ENCODE measurements at regions not wholly inside any gene's neighbourhood (a gene's known extent, or its start where the extent isn't known, plus 50 kb on each side); places are given as distances from the start of the nearest gene placed in this dataset.
A peak's percentile ranks its signal among the peaks of the same experiment; 100 is the strongest.

DNA sequence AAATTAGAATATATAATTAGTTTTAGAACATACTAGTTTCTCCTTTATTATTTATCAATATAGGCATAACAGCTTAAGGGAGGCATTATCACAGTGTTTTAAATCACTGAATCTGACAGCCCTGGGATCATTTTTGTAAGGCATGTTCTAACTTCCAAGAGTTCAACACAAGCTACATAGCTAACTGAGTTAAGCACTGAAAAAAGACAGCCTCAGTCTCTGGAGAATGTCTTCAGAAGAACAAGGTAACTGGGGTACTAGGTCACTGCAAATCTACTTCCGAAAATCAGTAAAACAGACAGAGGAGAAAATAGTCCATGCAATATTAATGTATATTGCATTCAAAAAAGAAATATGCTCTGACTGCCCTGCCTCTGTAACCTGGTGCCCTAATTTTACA, 502.1 kb downstream of the RFC3 start:
- no peaks in the 10 kb centered on the region for H3K9me3 ChIP-seq
- no peak for DNase-seq
- intact Hi-C loops (cut with DNase I): no loop called here
- FAIRE-seq: no peak
- no peak overlapping the region for H3K4me3 ChIP-seq
- no peaks in the 10 kb centered on the region for H3K27me3 ChIP-seq
- no peaks in the 10 kb centered on the region for H3K36me3 ChIP-seq
- no peak for ATAC-seq
- no peak overlapping the region for H3K27ac ChIP-seq
- TF ChIP-seq, protein P1, sequence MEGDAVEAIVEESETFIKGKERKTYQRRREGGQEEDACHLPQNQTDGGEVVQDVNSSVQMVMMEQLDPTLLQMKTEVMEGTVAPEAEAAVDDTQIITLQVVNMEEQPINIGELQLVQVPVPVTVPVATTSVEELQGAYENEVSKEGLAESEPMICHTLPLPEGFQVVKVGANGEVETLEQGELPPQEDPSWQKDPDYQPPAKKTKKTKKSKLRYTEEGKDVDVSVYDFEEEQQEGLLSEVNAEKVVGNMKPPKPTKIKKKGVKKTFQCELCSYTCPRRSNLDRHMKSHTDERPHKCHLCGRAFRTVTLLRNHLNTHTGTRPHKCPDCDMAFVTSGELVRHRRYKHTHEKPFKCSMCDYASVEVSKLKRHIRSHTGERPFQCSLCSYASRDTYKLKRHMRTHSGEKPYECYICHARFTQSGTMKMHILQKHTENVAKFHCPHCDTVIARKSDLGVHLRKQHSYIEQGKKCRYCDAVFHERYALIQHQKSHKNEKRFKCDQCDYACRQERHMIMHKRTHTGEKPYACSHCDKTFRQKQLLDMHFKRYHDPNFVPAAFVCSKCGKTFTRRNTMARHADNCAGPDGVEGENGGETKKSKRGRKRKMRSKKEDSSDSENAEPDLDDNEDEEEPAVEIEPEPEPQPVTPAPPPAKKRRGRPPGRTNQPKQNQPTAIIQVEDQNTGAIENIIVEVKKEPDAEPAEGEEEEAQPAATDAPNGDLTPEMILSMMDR (IDR thresholded peaks at IDR 0.05): no peak
- WGBS, 2 donors: 80 to 93% methylated on average over 1 of the region's 1 CpG
- peaks cover 0 to 3% (median 0%) of the 10 kb centered on the region in 3 donors for H3K4me1 ChIP-seq

DNA sequence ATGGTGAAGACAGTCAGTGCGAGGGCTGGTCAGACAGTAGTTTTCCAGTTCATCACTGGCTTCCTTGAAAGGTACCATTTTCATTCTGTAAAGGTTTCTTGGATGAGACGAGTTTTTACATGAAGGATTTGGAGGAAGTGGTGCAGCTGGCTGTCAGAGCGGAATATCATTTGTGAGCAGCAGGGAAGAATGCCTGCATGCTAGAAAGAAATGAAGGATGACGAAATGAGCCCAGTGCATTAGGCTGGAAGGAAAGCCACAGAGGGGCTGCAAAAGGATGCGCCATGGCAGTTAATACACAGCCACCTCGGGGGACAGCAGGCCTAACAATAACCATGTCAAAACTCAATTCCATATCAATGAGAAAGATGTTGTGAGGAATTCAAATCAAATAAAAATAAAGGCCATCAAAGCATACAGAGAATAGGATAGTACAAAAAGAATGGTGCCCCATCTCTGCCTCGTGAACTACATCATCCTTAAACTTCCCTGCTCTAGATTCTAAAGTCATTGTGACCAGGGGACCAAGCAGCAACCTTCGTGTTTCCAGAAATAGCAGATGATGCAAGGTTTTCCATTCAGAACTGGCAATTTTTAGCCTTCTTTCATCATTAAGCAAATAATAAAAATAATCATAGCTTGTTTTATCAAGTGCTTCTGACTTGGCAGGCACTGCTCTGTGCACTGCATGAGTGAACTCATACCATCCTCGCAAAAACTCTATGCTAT, 504.2 kb downstream of the RFC3 start:
- no peak for DNase-seq
- FAIRE-seq: no peak
- no peaks in the 10 kb centered on the region for H3K27me3 ChIP-seq
- H3K4me1 ChIP-seq: peaks cover 0 to 3% (median 0%) of the 10 kb centered on the region in 3 donors
- no peak overlapping the region for H3K27ac ChIP-seq
- intact Hi-C loops (cut with DNase I): no loop called here
- no peaks in the 10 kb centered on the region for H3K36me3 ChIP-seq
- 76 to 77% methylated on average over 9 of the region's 9 CpGs for WGBS, 2 donors
- peak; percentile 65 to 81 (median 74) for ATAC-seq
- no peaks in the 10 kb centered on the region for H3K9me3 ChIP-seq
- H3K4me3 ChIP-seq: no peak overlapping the region
- TF ChIP-seq, protein P1 (IDR thresholded peaks at IDR 0.05): no peak

DNA sequence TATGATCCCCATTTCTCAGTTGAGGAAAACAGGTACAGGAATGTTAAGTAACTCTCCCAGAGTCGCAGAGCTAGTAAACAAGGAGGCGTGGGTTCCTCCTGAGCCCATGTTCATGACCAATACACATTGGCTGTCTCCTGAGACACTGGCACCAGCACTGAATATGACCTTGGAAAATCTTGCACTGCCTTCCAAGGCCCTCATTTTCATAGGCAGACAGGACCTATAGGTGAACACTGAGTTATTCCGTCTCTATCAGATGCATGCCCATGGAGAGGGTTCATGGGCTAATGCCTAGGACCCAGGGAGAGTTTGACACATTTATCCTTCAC, 504.8 kb downstream of the RFC3 start:
- no peaks in the 10 kb centered on the region for H3K9me3 ChIP-seq
- peaks cover 0 to 3% (median 0%) of the 10 kb centered on the region in 3 donors for H3K4me1 ChIP-seq
- no peak for FAIRE-seq
- TF ChIP-seq, protein P1 (IDR thresholded peaks at IDR 0.05): no peak
- H3K36me3 ChIP-seq: no peaks in the 10 kb centered on the region
- ATAC-seq: peak in 3 of 4 donors; percentile 13 to 67 (median 45)
- no peaks in the 10 kb centered on the region for H3K27me3 ChIP-seq
- H3K27ac ChIP-seq: no peak overlapping the region
- intact Hi-C loops (cut with DNase I): no loop called here
- WGBS, 2 donors: 45 to 50% methylated on average over 3 of the region's 3 CpGs
- no peak for DNase-seq
- no peak overlapping the region for H3K4me3 ChIP-seq

DNA sequence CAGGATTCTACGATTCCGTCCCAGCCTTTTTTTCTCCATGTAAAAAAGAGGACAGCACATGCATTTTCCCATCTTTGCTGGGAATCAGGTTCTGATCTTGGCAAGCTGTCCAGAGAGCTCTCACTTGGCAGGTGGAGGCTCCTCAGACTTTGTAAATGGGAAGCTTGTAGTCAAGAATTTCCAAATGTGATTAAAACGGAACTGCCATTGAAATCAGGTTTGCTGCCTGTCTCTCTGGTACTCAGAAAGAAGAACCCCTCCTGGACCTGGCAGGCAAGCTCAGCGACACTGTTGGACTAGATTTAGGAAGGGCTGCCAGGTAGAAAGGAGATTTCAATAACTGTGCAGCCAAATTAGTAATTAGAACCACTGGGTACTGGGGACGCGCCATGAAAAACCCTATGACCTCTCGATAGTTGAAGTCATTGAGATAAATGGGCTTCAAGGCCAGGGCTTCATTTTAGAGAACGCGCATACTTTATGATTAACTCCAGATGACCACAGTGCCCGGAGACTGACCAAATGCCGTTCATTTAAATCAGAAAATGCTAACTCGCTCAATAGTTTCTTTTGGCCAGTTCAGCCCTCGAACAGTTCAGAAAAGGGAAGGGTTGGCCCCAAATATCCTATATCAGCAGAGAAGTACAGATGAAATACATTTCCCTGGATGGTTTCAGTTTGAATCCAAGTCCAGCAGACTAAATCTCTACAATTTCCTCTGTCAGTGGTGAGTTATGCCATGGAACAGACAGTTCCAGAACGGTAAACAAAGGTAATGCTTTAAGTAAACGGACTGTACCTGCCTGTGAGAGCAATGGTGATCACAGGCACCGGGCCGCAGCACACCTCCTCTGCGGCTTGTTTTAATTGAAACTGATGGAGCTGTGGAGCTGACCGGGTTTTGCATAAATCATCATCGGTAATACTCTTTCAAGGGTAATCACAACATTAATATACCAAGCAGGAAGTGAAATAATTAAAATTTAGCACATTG, 517.4 kb downstream of the RFC3 start:
- H3K36me3 ChIP-seq: no peaks in the 10 kb centered on the region
- 85 to 86% methylated on average over 20 of the region's 20 CpGs for WGBS, 2 donors
- no peak for DNase-seq
- H3K4me1 ChIP-seq: no peaks in the 10 kb centered on the region
- H3K27ac ChIP-seq: no peak overlapping the region
- H3K9me3 ChIP-seq: no peaks in the 10 kb centered on the region
- TF ChIP-seq, protein P1 (IDR thresholded peaks at IDR 0.05): no peak
- peak in 2 of 4 donors; percentile 72 to 82 for ATAC-seq
- no peak for FAIRE-seq
- no peak overlapping the region for H3K4me3 ChIP-seq
- no peaks in the 10 kb centered on the region for H3K27me3 ChIP-seq
- intact Hi-C loops (cut with DNase I): no loop called here

Data from pancreas (tissue), 10 donors.